DMS53 (cell line): ENCODE measurements at regions not wholly inside any gene's neighbourhood (a gene's known extent, or its start where the extent isn't known, plus 50 kb on each side); places are given as distances from the start of the nearest gene placed in this dataset.
"Not testable (repeated sequence)": the region's sequence is repeated elsewhere in the genome, so short reads cannot be mapped to it uniquely, and the experiment has no call there.

ENCODE experiments used
- DNase-seq: peaks from one replicate; lab custom pipeline; 2025; lab: John Stamatoyannopoulos, UW

DNA sequence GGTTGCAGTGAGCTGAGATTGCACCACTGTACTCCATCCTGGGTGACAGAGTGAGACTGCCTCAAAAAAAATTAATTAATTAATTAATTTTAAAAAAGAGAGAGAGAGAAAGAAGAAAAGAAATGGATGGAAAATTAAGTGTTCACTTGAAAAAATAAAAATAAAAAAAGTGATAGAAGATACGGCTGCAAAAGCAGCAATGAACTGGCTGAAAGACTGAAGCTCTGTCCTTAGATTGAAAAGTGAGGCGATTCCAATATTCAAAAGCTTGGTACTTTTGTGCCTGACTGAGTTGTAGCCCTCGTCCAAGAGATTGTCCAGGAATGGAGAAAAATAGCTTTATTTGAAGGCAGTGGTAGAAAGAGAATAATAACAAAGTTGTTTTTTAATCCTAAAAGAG, 154.6 kb downstream of the ADSS2 start:
- no peak for DNase-seq

DNA sequence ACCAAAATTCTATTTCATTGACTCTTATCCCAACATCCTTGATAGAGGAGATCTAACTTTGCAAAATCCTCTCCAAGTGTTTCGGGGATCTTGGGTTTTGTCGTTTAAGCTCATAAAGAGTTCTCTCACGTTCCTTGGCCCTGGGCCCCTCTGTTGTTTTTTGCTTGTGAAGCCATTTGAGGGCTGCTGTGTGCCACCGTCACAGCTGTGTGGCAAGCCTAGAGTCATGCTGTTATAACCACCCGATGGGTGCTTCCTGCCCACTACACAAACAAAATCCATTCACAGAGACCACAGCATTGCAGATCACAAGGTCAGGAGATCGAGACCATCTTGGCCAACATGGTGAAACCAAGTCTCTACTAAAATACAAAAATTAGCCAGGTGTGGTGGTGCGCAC, 154.1 kb downstream of the ADSS2 start:
- DNase-seq, result no peak

DNA sequence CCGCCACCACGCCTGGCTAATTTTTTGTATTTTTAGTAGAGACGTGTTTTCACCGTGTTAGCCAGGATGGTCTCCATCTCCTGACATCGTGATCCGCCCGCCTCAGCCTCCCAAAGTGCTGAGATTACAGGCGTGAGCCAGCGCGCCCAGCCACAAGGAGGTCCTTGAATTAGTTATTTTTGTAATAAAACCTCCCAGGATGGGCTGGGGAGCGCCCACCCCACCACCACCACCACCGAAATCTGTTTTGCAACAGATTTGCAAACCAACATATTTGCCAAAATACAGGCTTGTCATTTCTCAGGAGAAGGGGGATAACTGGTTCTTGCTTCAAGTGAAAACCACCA, 151.7 kb downstream of the ADSS2 start:
- DNase-seq, result not testable (repeated sequence)

DNA sequence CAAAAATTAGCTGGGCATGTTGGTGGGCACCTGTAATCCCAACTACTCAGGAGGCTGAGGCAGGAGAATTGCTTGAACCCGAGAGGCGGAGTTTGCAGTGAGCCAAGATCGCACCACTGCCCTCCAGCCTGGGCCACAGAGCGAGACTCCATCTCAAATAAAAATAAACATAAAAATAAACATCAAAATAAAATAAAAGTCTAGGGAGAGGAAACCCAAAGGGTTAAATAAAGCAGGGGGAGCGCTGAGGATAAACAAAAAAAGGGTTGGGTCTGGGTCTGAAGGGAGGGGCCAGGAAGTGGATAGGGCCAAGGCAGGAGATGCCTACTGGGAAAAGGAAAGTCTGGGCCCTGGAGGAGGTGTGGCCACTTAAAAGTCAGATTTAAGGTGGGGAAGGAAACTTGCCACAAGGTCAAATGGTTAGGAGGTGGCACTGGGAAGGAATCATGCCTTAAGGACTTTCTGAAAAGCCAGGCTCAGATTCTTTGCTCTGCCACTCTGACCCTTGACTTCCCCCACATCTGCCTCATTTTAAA, 150.0 kb downstream of the ADSS2 start:
- no peak for DNase-seq

DNA sequence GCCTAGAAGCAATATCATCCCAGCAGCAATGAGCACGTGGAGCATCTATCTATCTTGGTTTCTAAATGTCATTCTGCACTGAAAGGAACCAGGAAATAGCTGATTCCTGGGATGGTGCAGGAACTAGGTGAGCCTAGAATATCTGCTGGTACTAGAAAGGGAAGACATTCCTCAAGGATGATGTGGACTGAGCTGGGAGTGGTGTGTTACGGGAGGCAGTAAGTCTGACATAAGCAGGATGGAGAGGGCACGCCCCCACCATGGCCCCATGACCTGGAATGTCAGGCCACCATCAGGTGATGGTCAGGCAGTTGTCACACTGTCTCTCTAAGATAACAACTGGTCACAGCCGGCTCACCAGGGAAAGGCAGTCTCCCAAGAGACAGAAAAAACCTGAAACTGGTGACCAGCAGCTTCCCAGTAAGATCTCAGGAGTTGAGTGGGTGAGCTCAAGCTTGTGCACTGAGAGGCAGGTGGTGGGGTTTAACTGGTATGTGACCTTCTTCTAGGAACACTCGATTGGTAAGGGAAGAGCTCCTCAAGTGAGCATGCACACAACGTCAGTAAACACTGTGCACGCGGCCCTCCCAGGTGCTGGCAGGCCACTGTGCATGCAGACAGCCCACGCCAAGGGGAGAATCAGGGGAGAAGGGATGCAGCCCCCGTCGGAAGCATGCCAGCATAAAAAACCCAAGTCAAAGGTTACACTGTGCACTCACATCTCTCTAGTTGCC, 148.7 kb downstream of the ADSS2 start:
- DNase-seq, result peak; percentile 89

DNA sequence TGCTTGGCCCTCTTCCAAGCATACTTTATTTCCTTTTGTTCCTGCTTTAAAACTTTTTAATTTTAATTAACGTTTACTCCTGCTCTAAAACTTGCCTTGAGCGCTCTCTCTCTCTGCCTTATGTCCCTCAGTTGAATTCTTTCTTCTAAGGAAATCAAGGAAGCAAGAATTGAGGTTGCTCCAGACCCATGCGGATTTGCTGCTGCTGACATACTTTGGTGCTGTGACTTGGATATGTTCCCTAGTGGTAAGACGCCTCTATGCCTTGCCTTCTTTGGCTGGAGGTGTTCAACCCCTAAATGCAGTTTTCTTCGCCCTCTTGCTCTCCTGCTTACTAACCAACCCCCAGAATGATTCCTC, 148.1 kb downstream of the ADSS2 start:
- DNase-seq, result no peak

DNA sequence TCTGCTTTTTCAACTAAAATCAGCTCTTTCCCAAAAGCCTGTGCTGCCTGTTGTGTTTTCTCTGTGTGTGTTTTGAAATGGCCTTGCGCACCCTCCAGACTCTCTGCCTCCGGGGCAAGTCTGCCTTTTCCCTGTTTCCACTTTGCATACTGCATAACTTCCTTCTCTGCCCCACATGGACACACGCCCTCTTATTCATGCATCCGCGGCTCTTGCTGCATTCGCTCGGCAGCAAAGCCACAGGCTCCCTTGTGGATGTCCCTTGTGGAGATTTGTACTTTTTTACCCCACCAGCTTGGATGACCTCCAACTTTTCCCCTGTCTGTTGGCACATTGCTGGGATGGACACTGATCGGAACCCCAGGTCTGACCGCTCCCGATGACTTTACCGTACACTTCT, 147.6 kb downstream of the ADSS2 start:
- no peak for DNase-seq

DNA sequence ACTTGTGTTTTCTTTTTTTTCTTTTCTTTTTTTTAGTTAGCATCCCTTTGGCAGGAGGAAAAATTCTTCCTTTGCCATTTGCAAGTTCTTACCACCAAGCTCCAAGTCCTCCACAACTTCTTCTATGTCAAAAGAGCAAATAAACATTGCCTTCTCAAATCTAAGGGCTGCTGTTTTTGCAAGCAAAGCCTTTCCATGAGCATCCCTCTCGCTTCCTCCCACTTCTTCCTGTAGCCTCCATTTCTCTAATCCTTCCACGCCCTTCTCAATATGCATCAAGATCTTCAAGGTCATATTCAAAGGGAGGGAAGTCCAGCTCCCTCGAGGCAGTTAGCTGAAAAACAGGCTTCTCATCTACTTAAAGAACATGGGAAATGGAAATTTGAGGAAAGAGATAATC, 147.1 kb downstream of the ADSS2 start:
- DNase-seq, result no peak

DNA sequence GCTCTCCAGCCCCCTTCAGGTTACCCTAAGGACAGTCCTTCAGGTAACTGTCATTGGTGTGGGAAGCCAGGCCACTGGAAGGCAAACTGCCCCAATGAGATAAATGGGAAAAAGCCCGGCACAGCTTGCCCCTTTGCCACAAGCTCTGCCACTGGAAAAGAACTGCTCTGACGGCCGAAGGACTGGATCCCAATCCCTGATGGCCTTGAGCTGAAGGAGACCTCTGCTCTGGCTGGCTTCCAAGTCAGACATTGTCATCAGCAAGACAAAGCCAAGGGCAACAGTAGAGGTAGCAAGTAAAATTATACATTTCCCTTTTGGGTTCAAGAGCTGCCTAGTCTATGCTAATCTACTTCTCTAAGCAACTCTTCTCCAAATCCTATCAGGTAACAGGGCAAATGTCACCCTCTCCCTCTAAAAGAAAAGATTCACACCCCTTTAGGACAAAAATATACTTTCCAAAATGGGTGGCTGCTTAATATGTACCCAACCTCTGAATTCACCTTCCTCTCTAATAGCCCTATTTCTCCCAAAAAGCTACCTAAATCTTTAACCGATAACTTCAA, 145.8 kb downstream of the ADSS2 start:
- DNase-seq, result no peak

DNA sequence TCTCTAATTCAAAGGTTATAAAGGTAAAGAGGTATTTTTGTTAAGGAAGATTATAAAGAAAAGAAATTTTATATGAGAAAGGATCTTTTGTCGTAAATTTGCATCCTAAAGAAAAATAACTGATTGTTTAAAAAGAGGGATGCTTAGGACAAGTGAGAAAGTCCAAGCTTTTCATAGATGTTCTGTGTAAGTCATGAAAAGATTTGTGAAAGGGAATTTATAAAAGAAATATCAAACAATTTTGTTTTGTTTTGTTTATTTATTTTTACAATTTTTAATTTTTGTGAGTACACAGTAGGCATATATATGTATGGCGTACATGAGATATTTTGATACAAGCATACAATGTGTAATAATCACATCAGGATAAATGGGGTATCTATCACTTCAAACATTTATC, 145.2 kb downstream of the ADSS2 start:
- DNase-seq, result no peak

DNA sequence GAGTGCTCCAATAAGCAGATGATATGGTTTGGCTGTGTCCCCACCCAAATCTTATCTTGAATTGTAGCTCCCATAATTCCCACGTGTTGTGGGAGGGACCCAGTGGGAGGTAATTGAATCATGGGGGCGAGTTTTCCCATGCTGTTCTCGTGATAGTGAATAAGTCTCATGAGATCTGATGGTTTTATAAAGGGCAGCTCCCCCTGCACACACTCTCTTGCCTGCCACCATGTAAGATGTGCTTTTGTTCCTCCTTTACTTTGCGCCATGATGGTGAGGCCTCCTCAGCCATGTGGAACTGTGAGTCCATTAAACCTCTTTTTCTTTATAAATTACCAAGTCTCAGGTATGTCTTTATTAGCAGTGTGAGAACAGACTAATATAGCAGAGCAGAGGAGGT, 142.5 kb downstream of the ADSS2 start:
- DNase-seq, result not testable (repeated sequence)

DNA sequence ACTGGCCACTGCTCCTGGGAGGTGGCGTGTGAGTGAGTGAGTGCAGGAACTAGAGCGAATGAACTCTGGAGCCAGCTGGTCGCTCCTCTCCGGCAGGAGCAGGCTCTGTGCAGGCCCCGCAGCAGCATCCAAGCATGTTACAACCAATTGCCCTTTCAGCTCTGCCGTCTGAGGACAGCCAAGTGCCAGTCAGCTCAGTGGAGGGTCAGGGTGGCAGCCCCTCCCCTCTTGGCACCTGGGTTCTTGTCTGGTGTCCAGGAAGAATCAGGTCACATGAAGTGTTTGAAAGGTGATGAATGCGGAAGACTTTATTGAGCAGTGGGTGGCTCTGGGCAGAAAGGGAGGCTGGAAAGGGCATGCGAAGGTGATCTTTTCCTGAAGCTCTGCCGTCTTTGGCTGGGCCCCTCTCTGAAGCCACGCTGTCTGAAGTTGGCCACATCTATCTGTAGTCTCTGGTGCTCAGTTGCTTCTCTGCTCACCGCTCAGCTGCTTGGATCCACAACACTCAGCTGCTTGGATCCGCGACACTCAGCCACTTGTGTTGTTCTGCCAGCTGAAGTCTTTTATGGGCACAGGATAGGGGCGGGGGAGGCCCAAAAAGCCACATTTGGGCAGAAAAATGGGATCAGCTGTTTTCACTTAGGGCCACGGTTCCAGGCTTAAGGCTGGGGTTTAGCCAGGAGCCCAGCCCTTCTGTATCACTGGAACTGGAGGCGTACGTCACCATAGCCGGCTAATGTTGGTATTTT, 139.8 kb downstream of the ADSS2 start:
- DNase-seq, result no peak

DNA sequence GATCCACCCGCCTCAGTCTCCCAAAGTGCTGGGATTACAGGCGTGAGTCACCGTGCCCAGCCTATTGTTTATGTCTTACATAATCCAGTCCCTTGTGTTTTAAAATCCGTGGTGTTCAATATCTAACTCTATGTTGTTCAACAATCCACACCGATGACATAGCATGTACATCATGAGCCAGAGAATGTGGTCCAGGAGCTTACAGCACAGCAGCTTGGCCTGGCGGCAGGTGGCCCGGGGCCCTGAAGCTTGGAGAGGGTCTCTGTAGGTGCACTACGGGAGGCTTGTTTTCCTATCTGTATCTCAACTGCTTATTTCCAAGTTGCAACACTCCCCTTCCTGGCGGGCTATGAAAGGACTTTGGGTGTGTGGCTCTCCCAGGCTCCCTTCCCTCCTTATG, 138.4 kb downstream of the ADSS2 start:
- no peak for DNase-seq

DNA sequence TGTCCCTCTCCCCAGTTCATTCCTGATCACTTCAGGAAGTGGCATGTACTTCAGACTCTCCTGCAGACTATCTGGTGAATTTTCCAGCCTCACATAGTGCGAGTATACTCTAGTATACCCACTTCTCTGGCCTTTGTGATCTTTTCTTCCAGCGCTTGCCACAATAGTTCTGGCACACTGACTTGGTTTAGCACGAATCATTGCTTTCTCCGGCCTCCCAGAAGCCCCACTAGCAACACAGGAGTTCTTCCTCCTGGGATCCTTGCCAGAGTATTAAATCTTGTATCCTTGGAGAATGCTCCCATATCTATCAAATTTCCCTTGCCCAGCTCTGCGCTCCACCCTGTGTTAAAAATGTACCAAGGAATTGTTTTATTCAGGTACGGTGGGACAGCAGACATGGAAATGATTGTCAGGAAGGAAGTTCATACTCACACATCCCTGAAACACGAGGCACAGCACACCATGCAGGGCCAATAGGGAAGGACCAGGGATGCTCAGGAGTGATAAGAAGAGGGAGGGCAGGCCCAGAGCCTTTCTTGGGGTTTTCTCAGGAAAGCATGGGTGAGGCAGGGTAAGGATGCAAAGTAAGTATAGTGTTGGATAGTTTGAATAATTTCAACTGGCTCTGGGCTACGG, 136.7 kb downstream of the ADSS2 start:
- no peak for DNase-seq

DNA sequence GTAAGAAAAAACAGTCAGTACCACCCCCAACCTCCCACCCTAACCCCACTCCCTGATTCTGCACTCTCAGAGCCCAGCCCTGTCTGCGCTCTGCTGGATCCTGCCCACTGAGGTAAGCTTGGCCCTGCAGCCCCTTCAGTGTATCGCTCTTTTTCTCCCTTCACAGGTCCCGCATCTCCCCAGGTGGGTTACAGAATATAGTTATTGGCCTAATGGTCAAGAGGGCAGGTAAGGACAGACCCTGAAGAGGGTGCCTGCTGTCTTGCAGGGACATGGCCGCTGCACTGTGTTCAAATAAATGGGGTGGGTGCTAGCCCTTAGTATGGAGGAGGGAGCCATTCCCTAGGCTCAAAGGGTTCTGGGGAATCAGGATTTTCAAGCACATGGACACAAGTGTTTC, 135.7 kb downstream of the ADSS2 start:
- no peak for DNase-seq

DNA sequence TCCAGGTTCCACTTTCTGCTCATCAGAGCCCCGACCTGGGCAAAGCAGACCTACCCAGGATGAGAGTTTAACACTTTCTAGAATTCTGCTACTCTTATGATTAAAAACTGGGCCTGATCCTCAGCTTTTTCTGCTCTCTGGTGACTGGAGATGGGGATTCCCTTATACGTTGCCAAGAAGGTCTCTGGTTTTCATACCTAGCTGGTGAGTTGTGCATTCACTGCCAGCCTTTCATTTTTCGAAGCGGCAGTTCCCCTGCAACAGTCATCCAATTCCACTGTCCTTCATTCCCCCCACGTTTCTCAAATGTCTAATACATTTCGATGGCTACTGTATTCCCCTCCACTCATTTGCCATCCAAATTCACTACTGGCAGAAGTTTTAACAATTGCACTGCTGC, 135.3 kb downstream of the ADSS2 start:
- DNase-seq, result no peak

DNA sequence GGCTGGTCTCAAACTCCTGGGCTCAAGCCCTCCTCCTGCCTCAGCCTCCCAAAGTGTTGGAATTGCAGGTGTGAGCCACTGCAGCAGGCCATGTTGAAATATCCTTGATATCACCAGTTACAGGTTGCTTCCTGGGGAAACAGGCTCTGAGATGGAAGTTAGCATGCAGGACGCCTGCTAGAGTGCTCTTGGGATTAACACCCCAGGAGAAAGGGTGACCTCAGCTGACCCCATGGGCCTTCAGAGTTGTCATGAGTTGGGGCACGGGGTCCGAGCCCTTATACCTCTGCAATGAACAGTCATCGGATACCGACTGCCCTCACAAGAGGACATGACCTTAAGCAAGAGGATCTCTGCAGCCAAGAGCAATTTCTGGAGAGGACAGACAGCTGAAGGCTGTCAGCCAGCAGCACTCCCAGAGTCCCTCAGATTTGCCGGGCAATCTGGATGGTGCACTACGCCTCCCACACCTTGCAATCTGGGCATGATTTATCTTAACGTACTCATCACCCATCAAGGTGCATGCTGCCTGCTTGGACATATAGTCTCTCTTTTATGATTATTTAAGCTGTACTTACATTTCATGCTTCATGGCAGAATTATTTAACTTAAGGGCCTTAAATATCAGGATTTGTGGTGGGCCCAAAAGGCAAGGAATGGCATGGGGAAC, 134.6 kb downstream of the ADSS2 start:
- no peak for DNase-seq

DNA sequence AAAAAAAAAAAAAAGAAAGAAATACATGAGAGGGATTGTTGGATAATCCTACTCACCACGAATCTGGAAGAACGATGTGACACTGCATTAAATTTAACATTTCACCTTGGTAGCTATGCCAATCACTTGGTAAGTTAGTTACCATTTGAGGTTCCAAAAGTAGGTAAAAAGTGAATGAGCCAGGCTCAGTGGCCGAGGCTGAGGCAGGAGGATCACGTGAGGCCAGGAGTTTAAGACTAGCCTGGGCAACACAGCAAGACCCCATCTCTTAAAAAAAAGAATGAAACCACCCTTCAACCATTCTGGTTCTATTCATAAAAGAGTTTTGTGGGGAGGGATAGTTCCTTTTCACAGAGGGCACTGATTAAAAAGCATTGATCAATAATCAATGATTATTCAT, 133.6 kb downstream of the ADSS2 start:
- no peak for DNase-seq

DNA sequence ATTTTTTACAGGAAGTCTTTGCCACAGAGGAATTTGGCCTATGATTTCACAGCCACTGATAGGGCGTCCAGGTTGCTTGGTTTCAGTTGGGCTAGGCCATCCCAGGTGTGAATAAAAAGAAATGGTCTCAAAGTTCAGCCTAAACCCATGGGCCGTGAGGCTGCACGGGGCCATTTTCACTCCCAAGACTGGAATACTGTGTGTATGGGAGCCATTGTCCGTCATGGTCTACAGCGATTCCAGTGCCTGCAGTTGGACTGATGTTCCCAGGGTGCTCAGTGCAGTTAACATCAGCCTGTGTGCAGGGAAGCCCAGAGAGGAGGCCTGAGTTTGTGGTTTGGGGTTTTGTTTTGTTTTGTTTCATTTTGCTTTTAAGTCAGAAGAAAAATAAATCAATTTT, 133.2 kb downstream of the ADSS2 start:
- no peak for DNase-seq

DNA sequence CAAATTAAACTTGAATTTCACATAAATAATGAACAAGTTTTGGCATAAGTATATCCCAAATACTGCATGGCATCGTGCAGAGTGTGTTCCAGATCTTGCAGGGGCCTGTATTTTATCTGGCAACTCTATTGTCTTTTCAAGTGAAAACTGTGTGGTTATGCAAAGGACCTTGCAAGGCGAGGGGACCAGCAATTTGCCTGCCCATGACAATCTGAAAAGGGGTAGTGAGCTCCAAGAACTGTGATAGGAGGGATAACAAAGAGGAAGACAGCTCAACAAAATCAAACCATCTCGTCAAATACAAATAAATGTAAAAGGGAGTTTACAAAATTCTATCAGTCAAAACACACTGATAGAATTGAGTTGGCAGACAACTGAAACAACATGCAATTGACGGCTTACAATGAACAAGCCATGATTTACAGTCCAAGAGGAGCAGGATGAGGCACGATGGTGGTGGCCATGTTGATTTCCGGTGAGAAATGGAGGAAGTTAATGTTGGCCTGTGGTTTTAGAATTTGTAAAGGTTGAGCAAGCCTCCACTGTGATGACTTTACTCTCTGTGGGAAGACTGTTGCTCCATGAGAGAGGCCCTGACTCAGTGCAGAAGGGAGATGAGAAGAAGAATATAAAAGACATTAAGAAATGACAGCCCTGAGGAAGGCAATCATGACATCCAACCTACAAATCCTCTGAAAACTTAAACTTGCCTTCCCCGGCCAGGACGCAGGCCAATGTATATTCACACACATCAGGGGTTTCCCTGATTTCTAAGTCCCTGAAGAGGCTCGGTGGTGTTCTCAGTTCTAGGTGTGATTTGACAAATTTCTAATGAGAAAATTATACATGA, 132.2 kb downstream of the ADSS2 start:
- no peak for DNase-seq

DNA sequence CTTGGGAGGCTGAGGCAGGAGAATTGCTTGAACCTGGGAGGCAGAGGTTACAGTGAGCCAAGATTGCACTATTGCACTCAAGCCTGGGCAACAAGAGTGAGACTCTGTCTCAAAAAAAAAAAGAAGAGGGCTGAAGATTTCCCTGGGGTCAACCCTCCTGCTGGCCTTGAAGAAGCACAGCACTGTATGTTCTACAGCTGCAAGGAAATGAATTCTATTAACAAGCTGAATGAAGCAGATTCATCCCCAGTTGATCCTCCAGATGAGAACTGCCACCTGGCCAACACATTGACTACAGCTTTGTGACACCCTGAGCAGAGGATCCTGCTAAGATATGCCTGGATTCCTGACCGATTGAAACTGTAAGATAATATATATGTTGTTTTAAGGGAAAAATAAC, 129.5 kb downstream of the ADSS2 start:
- no peak for DNase-seq
